ENCODE measurements at regions not wholly inside any gene's neighbourhood (a gene's known extent, or its start where the extent isn't known, plus 50 kb on each side); places are given as distances from the start of the nearest gene placed in this dataset.

- Mint-ChIP-seq H3K4me1 (no peaks in the 10 kb centered on the region), H3K36me3 (ENCODE audit: low read depth) (no peaks in the 10 kb centered on the region), H3K9me3 (no peaks in the 10 kb centered on the region), H3K27ac (no peak overlapping the region), H3K27me3 (peaks cover 1% of the 10 kb centered on the region), H3K4me3 (no peak overlapping the region)
- ChIA-PET CTCF (no interaction called here), POLR2A (no interaction called here)
- DNase-seq = no peak
- TF ChIP-seq CTCF (IDR thresholded peaks at IDR 0.05) = no peak
- ATAC-seq (ENCODE audit: low read depth) = no peak
- intact Hi-C loops (cut with micrococcal nuclease) = no loop called here
Observed at GRCh38 chr9:81499594-81499993, 189.8 kb downstream of the TLE1 start.

DNA sequence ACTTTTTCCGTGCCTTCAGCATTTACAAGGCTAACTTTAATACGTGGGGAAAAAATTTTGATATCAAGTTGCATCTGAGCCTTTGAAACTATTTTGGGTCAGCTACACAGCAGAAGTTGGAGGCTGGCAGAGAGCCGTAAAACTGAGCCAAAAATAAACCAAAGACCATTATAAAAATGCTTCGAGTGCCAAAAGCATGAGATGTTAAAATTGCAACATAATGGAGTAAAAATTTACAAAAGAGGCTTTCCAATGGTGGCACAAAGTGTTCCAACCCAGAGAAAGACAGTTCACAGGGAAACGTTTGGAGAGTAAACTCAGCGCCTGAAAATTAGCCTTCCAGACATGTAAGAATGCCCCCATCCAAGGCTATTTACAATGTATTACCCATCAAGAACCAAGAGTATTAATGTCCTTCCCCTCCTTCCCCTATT lies 190.3 kb downstream of the TLE1 start:
- ChIA-PET CTCF (no interaction called here), POLR2A (no interaction called here)
- no peaks in the 10 kb centered on the region for H3K36me3 Mint-ChIP-seq (ENCODE audit: low read depth)
- no peaks in the 10 kb centered on the region for H3K4me1 Mint-ChIP-seq
- no peak overlapping the region for H3K4me3 Mint-ChIP-seq
- H3K27ac Mint-ChIP-seq = no peak overlapping the region
- intact Hi-C loops (cut with micrococcal nuclease) = no loop called here
- ATAC-seq (ENCODE audit: low read depth) = no peak
- DNase-seq = no peak
- TF ChIP-seq CTCF (IDR thresholded peaks at IDR 0.05) = no peak
- peaks cover 1% of the 10 kb centered on the region for H3K27me3 Mint-ChIP-seq
- H3K9me3 Mint-ChIP-seq = no peaks in the 10 kb centered on the region

DNA sequence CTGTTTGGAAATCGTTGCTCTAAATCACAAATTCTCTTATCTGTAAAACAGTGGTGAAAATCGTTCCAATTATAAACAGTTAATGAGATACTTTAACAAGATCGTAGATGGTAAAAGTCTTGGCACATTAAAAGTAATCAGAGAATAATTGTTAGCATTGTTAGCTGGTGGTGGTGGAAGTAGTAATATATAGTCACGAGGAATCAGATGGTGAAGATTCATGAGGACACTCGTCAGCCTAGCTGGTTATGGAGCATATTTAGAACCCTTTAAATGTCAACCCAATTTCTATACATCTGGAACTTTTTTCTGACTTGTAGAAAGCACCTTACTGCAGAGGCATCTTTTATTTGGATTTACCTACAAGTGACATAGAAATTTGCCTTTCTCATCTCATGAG lies 190.8 kb downstream of the TLE1 start:
- ChIA-PET CTCF (no interaction called here), POLR2A (no interaction called here)
- Mint-ChIP-seq H3K4me3 (no peak overlapping the region), H3K4me1 (no peaks in the 10 kb centered on the region), H3K27me3 (peaks cover 1% of the 10 kb centered on the region), H3K36me3 (ENCODE audit: low read depth) (no peaks in the 10 kb centered on the region), H3K27ac (no peak overlapping the region), H3K9me3 (no peaks in the 10 kb centered on the region)
- DNase-seq = no peak
- TF ChIP-seq CTCF (IDR thresholded peaks at IDR 0.05) = no peak
- intact Hi-C loops (cut with micrococcal nuclease) = no loop called here
- ATAC-seq (ENCODE audit: low read depth) = no peak

DNA sequence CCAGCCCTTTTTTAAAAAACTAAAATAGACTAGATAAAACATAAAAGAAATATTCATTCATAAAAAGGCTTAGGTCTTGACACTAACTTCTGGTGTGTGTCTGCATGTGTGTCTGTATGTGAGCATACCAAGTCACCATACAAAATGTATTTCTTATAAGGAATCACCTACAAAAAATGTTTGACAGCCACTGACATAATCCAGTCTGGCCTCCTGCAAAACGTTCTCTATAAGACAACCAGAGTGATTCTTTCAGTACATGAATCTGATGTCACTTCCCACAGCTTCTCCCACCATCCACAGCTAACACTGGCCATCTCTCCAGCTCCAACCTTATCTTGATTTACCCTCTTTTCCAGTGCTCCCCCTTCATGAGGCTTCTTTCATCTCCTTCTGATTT lies 192.3 kb downstream of the TLE1 start:
- Mint-ChIP-seq H3K27me3 (peaks cover 1% of the 10 kb centered on the region), H3K36me3 (ENCODE audit: low read depth) (no peaks in the 10 kb centered on the region), H3K4me1 (no peaks in the 10 kb centered on the region), H3K9me3 (no peaks in the 10 kb centered on the region), H3K4me3 (no peak overlapping the region), H3K27ac (no peak overlapping the region)
- DNase-seq (no peak), ATAC-seq (ENCODE audit: low read depth) (no peak)
- CTCF ChIA-PET = no interaction called here
- POLR2A ChIA-PET = no interaction called here
- intact Hi-C loops (cut with micrococcal nuclease) = no loop called here
- no peak for TF ChIP-seq CTCF (IDR thresholded peaks at IDR 0.05)

DNA sequence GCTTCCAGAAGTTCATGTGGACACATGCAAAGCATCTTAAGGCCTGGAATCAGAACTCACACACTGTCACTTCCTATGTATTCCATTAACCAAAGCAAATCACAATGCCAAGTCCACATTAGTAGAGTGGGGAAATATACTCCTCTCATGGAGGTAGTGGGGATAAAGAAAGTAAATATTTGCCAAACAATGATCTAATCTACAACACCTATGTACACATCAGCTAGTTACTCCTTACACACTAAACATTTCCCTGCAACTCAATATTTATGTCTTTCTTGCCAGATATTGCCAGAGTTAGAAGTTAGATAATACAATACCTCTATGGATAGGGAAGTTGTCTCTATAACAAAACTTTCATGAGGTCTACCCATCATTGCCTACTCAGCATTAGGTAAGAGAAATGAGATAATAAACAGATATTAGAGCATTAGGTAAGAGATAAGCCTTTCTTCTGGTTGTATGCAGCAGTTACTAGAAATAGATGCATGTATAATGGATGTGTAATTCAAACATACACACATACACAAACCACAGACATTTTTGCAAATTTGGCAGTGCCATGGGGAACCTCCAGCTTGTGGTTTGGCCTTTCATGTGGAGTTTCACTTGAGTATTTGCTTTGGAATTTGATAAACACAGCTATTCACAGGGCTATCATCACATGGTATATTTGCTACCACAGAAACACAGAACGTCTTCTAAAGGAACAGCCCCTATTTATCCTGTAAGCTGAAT lies 196.5 kb downstream of the TLE1 start:
- CTCF ChIA-PET = no interaction called here
- intact Hi-C loops (cut with micrococcal nuclease) = no loop called here
- POLR2A ChIA-PET = no interaction called here

More for the DNA sequence above, 196.5 kb downstream of the TLE1 start:
- no peak for TF ChIP-seq CTCF (IDR thresholded peaks at IDR 0.05)
- DNase-seq = no peak
- H3K9me3 Mint-ChIP-seq = no peaks in the 10 kb centered on the region
- H3K27ac Mint-ChIP-seq = no peak overlapping the region
- H3K4me1 Mint-ChIP-seq = no peaks in the 10 kb centered on the region
- ATAC-seq (ENCODE audit: low read depth) = no peak
- H3K4me3 Mint-ChIP-seq = no peak overlapping the region
- no peaks in the 10 kb centered on the region for H3K36me3 Mint-ChIP-seq (ENCODE audit: low read depth)
- H3K27me3 Mint-ChIP-seq = no peaks in the 10 kb centered on the region

Measured in activated B cell treated with CpG ODN at 0.5 μM for 24 hours (primary cell).